GM19452 (cell line): ENCODE measurements at regions not wholly inside any gene's neighbourhood (a gene's known extent, or its start where the extent isn't known, plus 50 kb on each side); places are given as distances from the start of the nearest gene placed in this dataset.
"Not testable (repeated sequence)": the region's sequence is repeated elsewhere in the genome, so short reads cannot be mapped to it uniquely, and the experiment has no call there.

Source experiments
- ATAC-seq: cut with Tn5 transposase; IDR thresholded peaks from one replicate; pipeline ENCODE4 v1.9.1; 2021; ENCODE audit not compliant: unreplicated experiment

DNA sequence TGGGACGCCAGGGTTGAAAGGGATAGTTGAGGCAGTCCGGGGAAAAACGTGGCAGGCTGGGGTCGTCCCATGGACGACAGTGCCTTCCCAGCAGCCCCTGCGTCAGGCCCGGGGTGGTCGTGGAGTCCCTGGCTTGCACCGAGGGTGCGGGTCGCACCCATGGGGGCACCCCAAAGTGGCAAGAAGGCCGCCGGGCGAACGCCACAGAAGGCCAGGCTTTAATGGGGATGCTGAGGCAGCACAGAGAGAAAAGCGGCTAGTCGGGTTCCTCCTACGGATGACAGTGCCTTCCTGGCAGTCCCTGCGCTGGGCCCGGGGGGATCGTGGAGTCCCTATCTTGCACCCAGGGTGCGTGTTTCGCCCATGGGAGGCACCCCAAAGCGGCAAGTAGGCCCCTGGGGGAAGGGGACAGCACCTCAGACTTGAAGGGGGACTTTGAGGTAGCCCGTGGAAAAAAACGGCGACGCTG, 158.6 kb upstream of the ALG10B start:
- no peak for ATAC-seq

DNA sequence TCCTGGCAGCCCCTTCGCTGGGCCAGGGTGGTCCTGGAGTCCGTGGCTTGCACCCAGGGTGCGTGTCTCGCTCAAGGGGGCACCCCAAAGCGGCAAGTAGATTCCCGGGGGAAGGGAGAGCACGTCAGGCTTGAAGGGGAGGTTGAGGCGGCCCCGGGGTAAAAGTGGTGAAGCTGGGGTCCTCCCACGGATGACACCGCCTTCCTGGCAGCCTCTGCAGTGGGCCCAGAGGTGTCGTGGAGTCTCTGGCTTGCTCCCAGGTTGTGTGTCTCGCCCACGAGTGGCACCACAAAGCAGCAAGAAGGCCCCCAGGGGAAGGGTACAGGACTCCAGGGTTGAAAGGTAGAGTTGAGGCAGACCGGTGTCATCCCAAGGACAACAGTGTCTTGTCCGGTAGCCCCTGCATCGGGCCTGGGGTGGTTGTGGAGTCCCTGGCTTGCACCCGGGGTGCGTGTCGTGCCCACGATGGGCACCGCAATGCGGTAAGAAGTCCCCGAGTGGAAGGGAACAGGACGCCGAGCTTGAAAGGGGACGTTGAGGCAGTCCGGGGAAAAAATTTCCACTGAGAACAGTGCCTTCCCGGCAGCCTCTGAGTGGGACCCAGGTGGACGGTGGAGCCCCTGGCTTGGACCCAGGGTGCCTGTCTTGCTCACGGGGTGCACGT, 158.0 kb upstream of the ALG10B start:
- no peak for ATAC-seq

DNA sequence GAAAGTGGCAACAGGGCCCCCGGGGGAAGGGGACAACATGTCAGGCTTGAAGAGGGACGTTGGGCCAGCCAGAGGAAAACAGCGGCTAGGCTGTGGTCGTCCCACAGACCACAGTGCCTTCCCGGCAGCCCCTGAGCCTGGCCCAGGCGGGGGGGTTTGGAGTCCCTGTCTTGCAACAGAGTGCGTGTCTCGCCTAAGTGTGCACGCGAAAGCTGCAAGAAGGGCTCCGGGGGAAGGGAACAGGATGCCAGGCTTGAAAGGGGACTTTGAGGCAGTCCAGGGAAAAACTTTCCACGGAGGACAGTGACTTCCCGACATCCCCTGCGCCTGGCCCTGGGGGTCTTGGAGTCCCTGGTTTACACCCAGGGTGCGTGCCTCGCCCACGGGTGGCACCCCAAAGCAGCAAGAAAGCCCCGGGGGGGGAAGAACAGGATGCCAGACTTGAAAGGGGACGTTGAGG, 157.5 kb upstream of the ALG10B start:
- no peak for ATAC-seq

DNA sequence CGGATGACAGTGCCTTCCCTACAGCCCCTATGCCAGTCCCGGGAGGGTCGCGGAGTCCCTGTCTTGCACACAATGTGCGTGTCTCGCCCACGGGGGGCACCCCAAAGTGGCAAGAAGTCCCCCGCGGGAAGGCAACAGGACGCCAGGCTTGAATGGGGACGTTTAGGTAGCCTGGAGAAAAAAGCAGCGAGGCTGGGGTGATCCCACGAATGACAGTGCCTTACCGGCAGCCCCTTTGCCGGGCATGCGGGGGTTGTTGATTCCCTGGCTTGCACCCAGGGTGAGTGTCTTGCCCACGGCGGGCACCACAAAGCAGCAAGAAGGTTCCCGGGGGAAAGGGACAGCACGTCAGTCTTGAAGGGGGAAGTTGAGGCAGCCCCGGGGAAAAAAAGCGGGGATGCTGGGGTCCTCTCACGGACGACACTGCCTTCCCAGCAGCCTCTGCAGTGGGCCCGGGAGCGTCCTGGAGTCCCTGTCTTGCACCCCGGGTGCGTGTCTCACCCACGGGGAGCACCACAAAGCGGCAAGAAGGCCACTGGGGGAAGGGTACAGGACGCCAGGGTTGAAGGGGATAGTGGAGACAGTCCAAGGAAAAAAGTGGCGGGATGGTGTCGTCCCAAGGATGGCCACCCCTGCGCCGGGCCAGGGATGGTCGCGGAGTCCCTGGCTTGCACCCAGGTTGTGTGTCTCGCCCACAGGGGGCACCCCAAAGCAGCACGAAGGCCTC, 156.8 kb upstream of the ALG10B start:
- no peak for ATAC-seq

DNA sequence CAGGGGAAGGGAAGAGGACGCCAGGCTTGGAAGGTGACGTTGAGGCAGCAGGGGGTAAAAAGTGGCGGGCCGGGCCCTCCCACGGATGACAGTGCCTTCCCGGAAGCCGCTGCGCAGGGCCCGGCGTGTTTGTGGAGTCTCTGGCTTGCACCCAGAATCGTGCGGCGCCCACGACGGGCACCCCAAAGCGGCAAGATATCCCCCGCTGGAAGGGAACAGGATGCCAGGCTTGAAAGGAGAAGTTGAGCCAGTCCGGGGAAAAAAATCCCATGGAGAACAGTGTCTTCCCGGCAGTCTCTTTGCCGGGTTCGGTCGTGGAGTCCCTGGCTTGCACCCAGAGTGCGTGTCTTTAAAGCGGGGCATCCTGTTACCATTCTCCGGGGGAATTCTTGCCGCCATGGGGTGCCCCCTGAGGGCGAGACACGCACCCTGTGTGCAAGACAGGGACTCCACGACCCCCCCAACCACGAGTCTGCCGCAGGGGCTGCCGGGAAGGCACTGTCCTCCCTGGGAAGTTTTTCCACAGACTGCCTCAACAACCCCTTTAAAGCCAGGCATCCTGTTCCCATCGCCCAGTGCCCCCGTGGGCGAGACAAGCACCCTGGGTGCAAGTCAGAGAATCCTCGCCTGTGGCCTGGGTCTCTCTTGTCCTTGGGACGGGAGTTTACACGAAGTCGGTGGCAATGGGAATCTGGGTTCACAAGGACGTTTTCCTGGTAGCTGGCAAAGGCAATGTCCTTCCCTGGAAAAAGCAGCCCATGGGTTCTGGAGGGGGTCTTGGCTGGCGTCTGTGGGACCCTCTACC, 156.1 kb upstream of the ALG10B start:
- no peak for ATAC-seq

GRCh38 chr12:38161123-38162000, 155.2 kb upstream of the ALG10B start:
- ATAC-seq, result no peak

GRCh38 chr12:38162013-38162412, 154.6 kb upstream of the ALG10B start:
- no peak for ATAC-seq

- no peak for ATAC-seq
Observed at GRCh38 chr12:38162708-38163441, 153.7 kb upstream of the ALG10B start.

- ATAC-seq, result no peak
Observed at GRCh38 chr12:38163442-38163801, 153.2 kb upstream of the ALG10B start.

- no peak for ATAC-seq
Observed at GRCh38 chr12:38166225-38166624, 150.3 kb upstream of the ALG10B start.

DNA sequence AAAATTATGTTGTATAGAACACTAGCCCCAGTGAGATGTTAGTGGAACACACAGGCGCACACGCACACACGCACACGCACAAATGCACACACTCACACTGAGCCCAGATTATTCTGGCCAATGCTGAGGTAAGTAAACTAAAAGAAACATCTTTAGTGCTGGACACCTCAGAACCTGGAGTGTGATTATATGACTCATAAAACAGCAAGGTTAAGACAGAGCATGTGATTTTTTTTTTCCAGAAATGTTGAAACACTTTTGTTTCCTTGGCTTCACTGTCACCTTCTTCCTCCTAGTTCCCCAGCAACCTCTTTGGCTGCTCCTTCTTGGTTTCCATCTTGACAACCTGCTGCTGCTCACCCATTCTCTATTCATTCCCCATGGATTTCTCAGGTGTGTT, 141.0 kb upstream of the ALG10B start:
- no peak for ATAC-seq

DNA sequence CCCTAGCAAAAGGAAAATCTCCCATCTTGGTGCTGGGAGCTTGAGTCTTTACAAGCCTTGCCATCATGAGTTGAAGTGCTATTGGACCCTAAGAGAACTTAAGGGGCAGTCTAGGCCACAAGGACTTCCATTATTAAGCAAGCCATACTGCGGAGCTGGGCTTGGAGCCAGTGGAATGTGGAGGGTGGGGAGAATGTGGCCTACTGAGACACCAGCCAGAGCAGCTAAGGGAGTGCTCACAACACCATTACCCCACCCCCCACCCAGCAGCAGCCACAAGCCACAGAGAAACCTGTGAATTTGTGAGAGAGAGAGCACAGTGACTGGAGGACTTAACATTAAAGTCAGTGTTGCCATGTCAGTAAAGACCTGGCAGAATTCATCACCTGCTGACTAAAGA, 133.0 kb upstream of the ALG10B start:
- ATAC-seq, result not testable (repeated sequence)

DNA sequence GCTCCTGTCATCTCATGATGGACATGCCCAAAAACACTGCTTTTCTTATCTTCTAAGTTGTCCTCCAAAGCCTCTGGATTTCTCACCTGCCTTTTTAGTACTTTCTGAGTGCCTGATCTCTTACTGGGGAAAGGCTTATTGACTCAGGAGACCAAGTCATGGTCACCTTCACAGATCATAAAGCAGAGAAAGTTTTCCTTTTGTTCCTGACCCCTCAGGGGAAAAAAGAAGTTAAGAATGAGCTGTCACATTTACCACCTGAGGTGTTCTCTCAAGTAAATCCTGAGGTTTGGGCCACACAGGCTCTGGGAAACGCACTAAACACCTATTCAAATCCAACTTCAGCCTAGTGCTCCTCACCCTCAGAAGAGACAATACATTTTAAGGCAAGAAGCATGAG, 119.3 kb upstream of the ALG10B start:
- not testable (repeated sequence) for ATAC-seq

- ATAC-seq, result no peak
Observed at GRCh38 chr12:38201461-38202276, 114.9 kb upstream of the ALG10B start.

- no peak for ATAC-seq
Observed at GRCh38 chr12:38204831-38205230, 111.7 kb upstream of the ALG10B start.

GRCh38 chr12:38222011-38222410, 94.6 kb upstream of the ALG10B start:
- ATAC-seq, result no peak

DNA sequence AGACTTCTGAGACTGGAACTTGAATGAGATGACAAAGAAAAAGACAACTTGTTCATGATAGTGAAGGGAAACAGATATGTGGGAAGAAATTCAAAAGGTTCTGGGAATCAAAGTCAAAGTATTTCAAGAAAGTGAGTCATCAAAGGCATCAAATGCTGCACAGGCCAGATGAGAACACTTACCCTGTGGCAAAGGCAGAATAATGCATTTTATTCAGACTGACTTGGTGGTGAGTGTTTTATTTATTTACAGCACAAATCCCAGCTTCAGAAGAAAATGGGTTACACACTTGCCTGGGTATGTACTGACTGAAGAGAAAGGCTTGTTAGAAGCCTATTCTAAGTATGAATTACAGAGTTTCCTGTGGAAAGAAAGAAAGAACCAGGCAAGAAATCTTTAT, 78.2 kb upstream of the ALG10B start:
- not testable (repeated sequence) for ATAC-seq

GRCh38 chr12:38253778-38254177, 62.8 kb upstream of the ALG10B start:
- no peak for ATAC-seq

- ATAC-seq, result no peak
Observed at GRCh38 chr12:38258411-38258810, 58.2 kb upstream of the ALG10B start.
